HepG2 (cell line): ENCODE measurements at regions not wholly inside any gene's neighbourhood (a gene's known extent, or its start where the extent isn't known, plus 50 kb on each side); places are given as distances from the start of the nearest gene placed in this dataset.

ENCODE experiments used
- ATAC-seq: fragments of 200-7000 bp; cut with Tn5 transposase; 3 replicates; pipeline ENCODE4 v1.9.1; 2020; ENCODE audit warnings: mild to moderate bottlenecking, moderate library complexity
- BruUV-seq: library from RNA; stranded (reverse); fragments of 400-500 nt; replicated peaks from 2 replicates; lab custom pipeline; 2021; lab: Mats Ljungman, UMichigan
- CTCF ChIA-PET: fragments of 300-600 bp; formaldehyde crosslinking; extraction: SDS; loops from one replicate; lab custom pipeline; 2021; ENCODE audit warnings: low total read pairs, inconsistent platforms, low intra/inter-chr PET ratio; lab: Yijun Ruan, JAX
- POLR2A ChIA-PET: fragments of 350-600 bp; sonication (Branson Sonifier 250); formaldehyde crosslinking; loops from one replicate; lab custom pipeline; 2020; ENCODE audit warnings: antibody characterized with exemption, inconsistent platforms; lab: Yijun Ruan, JAX
- DNase-seq: peaks from one replicate; pipeline ENCODE4 v3.0.0-alpha.2; 2015; ENCODE audit warnings: low spot score
- FAIRE-seq: peaks from 3 replicates; lab custom pipeline; 2011; peaks lifted over from hg19 to GRCh38; lab: Jason Lieb, UNC
- H2AFZ ChIP-seq: one replicate; pipeline ENCODE4 v1.6.1; 2011; ENCODE audit warnings: low read length, inconsistent platforms
- H3K27ac ChIP-seq: fragments of 300-600 bp; 3 replicates; pipeline ENCODE4 v1.8.0; 2011; ENCODE audit warnings: mixed run types, mild to moderate bottlenecking, mixed read lengths, low read length, inconsistent platforms; ENCODE audit not compliant: insufficient read depth; ENCODE audit errors: extremely low read length
- H3K27me3 ChIP-seq, 2 experiments: fragments of 200-600 bp in 1 of 2; 2 replicates in 1 of 2; 3 replicates in 1 of 2; pipeline versions ENCODE4 v1.6.0 to v1.8.0; 2011; ENCODE audit warnings: low read length in 2 of 2, mild to moderate bottlenecking in 2 of 2, moderate library complexity in 2 of 2, inconsistent platforms in 1 of 2; ENCODE audit not compliant: insufficient read depth in 2 of 2, control insufficient read depth in 1 of 2
- H3K36me3 ChIP-seq, 2 experiments: fragments of 200-600 bp in 1 of 2; replicated peaks in 1 of 2; 2 replicates in 1 of 2; 3 replicates in 1 of 2; pipeline versions ENCODE4 v1.5.1 to v1.8.0; 2011; ENCODE audit warnings: low read length in 2 of 2, inconsistent platforms in 1 of 2; ENCODE audit not compliant: insufficient read depth in 2 of 2, control insufficient read depth in 1 of 2
- H3K4me1 ChIP-seq: 2 replicates; pipeline ENCODE4 v1.5.1; 2012; ENCODE audit warnings: low read length, inconsistent platforms; ENCODE audit not compliant: insufficient read depth
- H3K4me2 ChIP-seq: 2 replicates; pipeline ENCODE4 v1.6.0; 2011; ENCODE audit warnings: low read depth, low read length, inconsistent platforms
- H3K4me3 ChIP-seq, 3 experiments: fragments of 200-600 bp in 1 of 3; sonication (generic), shearing (Covaris generic) in 1 of 3; replicated peaks in 1 of 3; 2 replicates each; pipeline ENCODE4 v1.5.1; 2011 to 2016; ENCODE audit warnings: low read length in 3 of 3, inconsistent platforms in 2 of 3, low read depth in 2 of 3, mild to moderate bottlenecking in 2 of 3, control low read depth in 1 of 3, mixed read lengths in 1 of 3; ENCODE audit not compliant: insufficient read depth in 1 of 3
- H3K79me2 ChIP-seq: one replicate; pipeline ENCODE4 v1.6.1; 2011; ENCODE audit warnings: low read length, inconsistent platforms; ENCODE audit not compliant: insufficient read depth
- H3K9ac ChIP-seq: 2 replicates; pipeline ENCODE4 v1.6.0; 2011; ENCODE audit warnings: mild to moderate bottlenecking, low read depth, low read length, inconsistent platforms; ENCODE audit not compliant: insufficient read depth
- H3K9me3 ChIP-seq: 2 replicates; pipeline ENCODE4 v1.5.1; 2012; ENCODE audit warnings: mild to moderate bottlenecking, low read length
- H4K20me1 ChIP-seq: 2 replicates; pipeline ENCODE4 v1.6.0; 2011; ENCODE audit warnings: inconsistent platforms, mild to moderate bottlenecking, low read length, moderate library complexity; ENCODE audit not compliant: insufficient read depth
- ADNP ChIP-seq: sonication (generic); formaldehyde crosslinking; IDR thresholded peaks from 2 replicates; pipeline ENCODE4 v1.4.0; 2020; ENCODE audit warnings: missing genetic modification reagents
- ATM ChIP-seq: fragments of 450-650 bp; IDR thresholded peaks from 2 replicates; pipeline ENCODE4 v1.7.1; 2017; ENCODE audit warnings: mild to moderate bottlenecking, borderline replicate concordance
- ESRRA ChIP-seq: sonication (generic); formaldehyde crosslinking; IDR thresholded peaks from 2 replicates; pipeline ENCODE4 v1.5.1; 2020; ENCODE audit warnings: mild to moderate bottlenecking, low read depth, missing genetic modification reagents
- ISL2 ChIP-seq: sonication (generic); formaldehyde crosslinking; IDR thresholded peaks from 2 replicates; pipeline ENCODE4 v1.5.0; 2020; ENCODE audit warnings: missing genetic modification reagents
- KAT8 ChIP-seq: IDR thresholded peaks from 2 replicates; pipeline ENCODE4 v1.6.1; 2016; ENCODE audit warnings: missing genetic modification reagents, missing compliant biosample characterization
- NFIC ChIP-seq: IDR thresholded peaks from 2 replicates; pipeline ENCODE4 v1.6.1; 2012; ENCODE audit warnings: mild to moderate bottlenecking, low read length, inconsistent platforms
- REPIN1 ChIP-seq: sonication (generic); formaldehyde crosslinking; IDR thresholded peaks from 2 replicates; pipeline ENCODE4 v1.8.0; 2022; ENCODE audit warnings: missing genetic modification reagents, low read depth, mild to moderate bottlenecking, borderline replicate concordance
- SMAD1 ChIP-seq: sonication (generic); formaldehyde crosslinking; IDR thresholded peaks from 2 replicates; pipeline ENCODE4 v1.4.0; 2020; ENCODE audit warnings: missing genetic modification reagents, low read depth, mild to moderate bottlenecking, borderline replicate concordance
- SMARCE1 ChIP-seq: fragments of 450-650 bp; IDR thresholded peaks from 2 replicates; pipeline ENCODE4 v1.6.1; 2017; ENCODE audit warnings: borderline replicate concordance
- TGIF2 ChIP-seq: IDR thresholded peaks from 2 replicates; pipeline ENCODE4 v1.6.1; 2016; ENCODE audit warnings: control low read depth, missing compliant biosample characterization
- ZNF251 ChIP-seq: sonication (generic); formaldehyde crosslinking; IDR thresholded peaks from 2 replicates; pipeline ENCODE4 v1.9.0; 2021; ENCODE audit warnings: mild to moderate bottlenecking, missing genetic modification reagents
- ZNF567 ChIP-seq: sonication (generic); formaldehyde crosslinking; IDR thresholded peaks from 2 replicates; pipeline ENCODE4 v1.8.1; 2023; ENCODE audit warnings: mild to moderate bottlenecking, missing genetic modification reagents, borderline replicate concordance
- whole genome bisulfite sequencing: methylation state at CpG from one replicate; pipeline ENCODE4 v1.1.6; 2017; ENCODE audit warnings: low lambda C conversion rate; 5-methylcytosine and 5-hydroxymethylcytosine counted together
- in situ Hi-C: cut with HindIII; loops from 2 replicates; pipeline ENCODE4 v1.10.0; 2017; ENCODE audit warnings: low pct_unique_long_range_greater_than_20kb; ENCODE audit not compliant: extremely low pct_ligation_motif_present
- intact Hi-C: fragments of 100-400 bp; cut with micrococcal nuclease; formaldehyde crosslinking; loops from one replicate; pipeline ENCODE4 v1.10.0; 2022; ENCODE audit not compliant: unreplicated experiment
- TF ChIP-seq, protein P1 (sequence below): sonication (generic); formaldehyde crosslinking; IDR thresholded peaks from 2 replicates; pipeline ENCODE4 v1.8.0; 2022; ENCODE audit warnings: missing genetic modification reagents, mild to moderate bottlenecking, moderate library complexity, borderline replicate concordance
- TF ChIP-seq, protein P2 (sequence below): sonication (generic); formaldehyde crosslinking; IDR thresholded peaks from 2 replicates; pipeline ENCODE4 v1.4.0; 2020; ENCODE audit warnings: missing genetic modification reagents
- TF ChIP-seq, protein P3 (sequence below): sonication (generic); formaldehyde crosslinking; IDR thresholded peaks from 2 replicates; pipeline ENCODE4 v1.4.0; 2020; ENCODE audit warnings: missing genetic modification reagents, low read depth, mild to moderate bottlenecking, borderline replicate concordance

DNA sequence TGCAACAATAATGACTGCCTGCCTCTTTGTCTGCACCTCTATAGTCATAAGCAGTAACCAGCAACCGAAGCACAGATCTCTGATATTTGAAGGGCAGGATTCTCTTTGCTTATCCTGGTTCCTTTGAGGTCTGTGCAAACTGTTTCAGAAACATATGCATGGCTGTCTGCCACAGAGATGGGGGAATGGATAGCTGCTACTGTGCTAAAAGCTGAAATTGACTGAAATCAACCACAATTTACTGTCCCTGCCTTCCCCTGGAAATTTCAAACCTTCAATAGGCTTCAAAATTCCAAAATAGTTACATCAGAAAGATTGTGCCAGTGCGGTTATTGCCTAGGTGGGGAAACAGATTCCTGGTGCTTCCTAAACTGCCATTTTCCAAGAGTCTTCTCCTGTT lies 136.8 kb upstream of the GORAB start:
- WGBS = 85% methylated on average over 1 of the region's 2 CpGs
- H3K27ac ChIP-seq = no peak overlapping the region
- H3K4me1 ChIP-seq = no peaks in the 10 kb centered on the region
- no peaks in the 10 kb centered on the region for H3K36me3 ChIP-seq
- no peak overlapping the region for H3K9ac ChIP-seq
- no peak overlapping the region for H3K4me3 ChIP-seq
- H4K20me1 ChIP-seq = no peaks in the 10 kb centered on the region
- no peak overlapping the region for H2AFZ ChIP-seq
- no peak for TF ChIP-seq ADNP (CRISPR knock-in tag)
- TF ChIP-seq ATM = no peak
- no peak for TF ChIP-seq ESRRA (CRISPR knock-in tag)
- TF ChIP-seq, protein P1, sequence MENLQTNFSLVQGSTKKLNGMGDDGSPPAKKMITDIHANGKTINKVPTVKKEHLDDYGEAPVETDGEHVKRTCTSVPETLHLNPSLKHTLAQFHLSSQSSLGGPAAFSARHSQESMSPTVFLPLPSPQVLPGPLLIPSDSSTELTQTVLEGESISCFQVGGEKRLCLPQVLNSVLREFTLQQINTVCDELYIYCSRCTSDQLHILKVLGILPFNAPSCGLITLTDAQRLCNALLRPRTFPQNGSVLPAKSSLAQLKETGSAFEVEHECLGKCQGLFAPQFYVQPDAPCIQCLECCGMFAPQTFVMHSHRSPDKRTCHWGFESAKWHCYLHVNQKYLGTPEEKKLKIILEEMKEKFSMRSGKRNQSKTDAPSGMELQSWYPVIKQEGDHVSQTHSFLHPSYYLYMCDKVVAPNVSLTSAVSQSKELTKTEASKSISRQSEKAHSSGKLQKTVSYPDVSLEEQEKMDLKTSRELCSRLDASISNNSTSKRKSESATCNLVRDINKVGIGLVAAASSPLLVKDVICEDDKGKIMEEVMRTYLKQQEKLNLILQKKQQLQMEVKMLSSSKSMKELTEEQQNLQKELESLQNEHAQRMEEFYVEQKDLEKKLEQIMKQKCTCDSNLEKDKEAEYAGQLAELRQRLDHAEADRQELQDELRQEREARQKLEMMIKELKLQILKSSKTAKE (CRISPR knock-in tag) = no peak
- TF ChIP-seq, protein P2, sequence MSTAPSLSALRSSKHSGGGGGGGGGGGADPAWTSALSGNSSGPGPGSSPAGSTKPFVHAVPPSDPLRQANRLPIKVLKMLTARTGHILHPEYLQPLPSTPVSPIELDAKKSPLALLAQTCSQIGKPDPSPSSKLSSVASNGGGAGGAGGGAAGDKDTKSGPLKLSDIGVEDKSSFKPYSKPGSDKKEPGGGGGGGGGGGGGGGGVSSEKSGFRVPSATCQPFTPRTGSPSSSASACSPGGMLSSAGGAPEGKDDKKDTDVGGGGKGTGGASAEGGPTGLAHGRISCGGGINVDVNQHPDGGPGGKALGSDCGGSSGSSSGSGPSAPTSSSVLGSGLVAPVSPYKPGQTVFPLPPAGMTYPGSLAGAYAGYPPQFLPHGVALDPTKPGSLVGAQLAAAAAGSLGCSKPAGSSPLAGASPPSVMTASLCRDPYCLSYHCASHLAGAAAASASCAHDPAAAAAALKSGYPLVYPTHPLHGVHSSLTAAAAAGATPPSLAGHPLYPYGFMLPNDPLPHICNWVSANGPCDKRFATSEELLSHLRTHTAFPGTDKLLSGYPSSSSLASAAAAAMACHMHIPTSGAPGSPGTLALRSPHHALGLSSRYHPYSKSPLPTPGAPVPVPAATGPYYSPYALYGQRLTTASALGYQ = no peak
- no peak for TF ChIP-seq ISL2 (CRISPR knock-in tag)
- no peak for TF ChIP-seq ZNF567 (CRISPR knock-in tag)
- TF ChIP-seq SMAD1 = no peak
- no peak for TF ChIP-seq TGIF2 (CRISPR knock-in tag)
- no peak for TF ChIP-seq REPIN1 (CRISPR knock-in tag)
- no peak for TF ChIP-seq KAT8 (CRISPR knock-in tag)
- no peak for TF ChIP-seq SMARCE1
- no peak for TF ChIP-seq ZNF251 (CRISPR knock-in tag)
- TF ChIP-seq, protein P3, sequence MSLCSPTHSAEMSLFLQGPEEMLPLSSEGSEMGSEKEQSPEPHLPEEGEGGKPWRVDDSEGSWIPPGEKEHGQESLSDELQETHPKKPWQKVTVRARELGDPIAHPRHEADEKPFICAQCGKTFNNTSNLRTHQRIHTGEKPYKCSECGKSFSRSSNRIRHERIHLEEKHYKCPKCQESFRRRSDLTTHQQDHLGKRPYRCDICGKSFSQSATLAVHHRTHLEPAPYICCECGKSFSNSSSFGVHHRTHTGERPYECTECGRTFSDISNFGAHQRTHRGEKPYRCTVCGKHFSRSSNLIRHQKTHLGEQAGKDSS (CRISPR knock-in tag) = no peak
- no peak for TF ChIP-seq NFIC
- TF ChIP-seq, all 625 proteins: peak for 0
- in situ Hi-C loops = no loop called here
- ChIA-PET POLR2A (no interaction called here), CTCF (no interaction called here)
- DNase-seq (no peak), FAIRE-seq (no peak), ATAC-seq (no peak)
- Histone ChIP-seq H3K27me3 (no peaks in the 10 kb centered on the region), H3K79me2 (no peaks in the 10 kb centered on the region), H3K9me3 (no peaks in the 10 kb centered on the region), H3K4me2 (no peak overlapping the region)
- BruUV-seq = no TSS peak
- intact Hi-C loops = no loop called here
